AG09319 (cell line): ENCODE measurements at regions not wholly inside any gene's neighbourhood (a gene's known extent, or its start where the extent isn't known, plus 50 kb on each side); places are given as distances from the start of the nearest gene placed in this dataset.

Source experiments
- DNase-seq: peaks from one replicate; pipeline ENCODE4 v3.0.0-alpha.2; 2010; ENCODE audit warnings: low read depth; ENCODE audit errors: extremely low read depth
- TF ChIP-seq, protein P1 (sequence below): IDR thresholded peaks from 2 replicates; pipeline ENCODE4 v1.5.1; 2011; ENCODE audit warnings: low read depth, mild to moderate bottlenecking, inconsistent platforms, low read length, moderate library complexity

DNA sequence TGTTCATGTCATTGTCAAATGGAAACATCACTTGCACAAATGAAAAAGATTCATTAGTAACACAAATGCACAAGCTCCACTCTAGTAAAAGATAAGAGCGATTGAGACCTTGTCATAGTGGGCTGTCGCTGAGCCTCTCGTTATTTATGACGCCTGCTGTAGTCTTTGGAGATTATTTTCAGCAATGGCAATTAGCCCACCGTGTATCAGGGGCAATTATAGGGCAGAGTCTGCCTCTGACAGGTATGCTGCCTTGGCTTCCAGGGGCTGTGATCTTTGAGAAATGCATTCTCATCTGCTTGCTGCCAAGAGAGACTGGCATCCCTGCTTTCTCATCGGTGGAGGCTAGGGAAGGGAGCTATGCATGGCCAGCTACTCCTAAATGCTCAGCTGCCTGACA, 426.8 kb upstream of the CLINT1 start:
- no peak for DNase-seq
- TF ChIP-seq, protein P1, sequence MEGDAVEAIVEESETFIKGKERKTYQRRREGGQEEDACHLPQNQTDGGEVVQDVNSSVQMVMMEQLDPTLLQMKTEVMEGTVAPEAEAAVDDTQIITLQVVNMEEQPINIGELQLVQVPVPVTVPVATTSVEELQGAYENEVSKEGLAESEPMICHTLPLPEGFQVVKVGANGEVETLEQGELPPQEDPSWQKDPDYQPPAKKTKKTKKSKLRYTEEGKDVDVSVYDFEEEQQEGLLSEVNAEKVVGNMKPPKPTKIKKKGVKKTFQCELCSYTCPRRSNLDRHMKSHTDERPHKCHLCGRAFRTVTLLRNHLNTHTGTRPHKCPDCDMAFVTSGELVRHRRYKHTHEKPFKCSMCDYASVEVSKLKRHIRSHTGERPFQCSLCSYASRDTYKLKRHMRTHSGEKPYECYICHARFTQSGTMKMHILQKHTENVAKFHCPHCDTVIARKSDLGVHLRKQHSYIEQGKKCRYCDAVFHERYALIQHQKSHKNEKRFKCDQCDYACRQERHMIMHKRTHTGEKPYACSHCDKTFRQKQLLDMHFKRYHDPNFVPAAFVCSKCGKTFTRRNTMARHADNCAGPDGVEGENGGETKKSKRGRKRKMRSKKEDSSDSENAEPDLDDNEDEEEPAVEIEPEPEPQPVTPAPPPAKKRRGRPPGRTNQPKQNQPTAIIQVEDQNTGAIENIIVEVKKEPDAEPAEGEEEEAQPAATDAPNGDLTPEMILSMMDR: no peak

- no peak for DNase-seq
- TF ChIP-seq, protein P1: no peak
Measured at GRCh38 chr5:158284242-158284641, 425.3 kb upstream of the CLINT1 start.

DNA sequence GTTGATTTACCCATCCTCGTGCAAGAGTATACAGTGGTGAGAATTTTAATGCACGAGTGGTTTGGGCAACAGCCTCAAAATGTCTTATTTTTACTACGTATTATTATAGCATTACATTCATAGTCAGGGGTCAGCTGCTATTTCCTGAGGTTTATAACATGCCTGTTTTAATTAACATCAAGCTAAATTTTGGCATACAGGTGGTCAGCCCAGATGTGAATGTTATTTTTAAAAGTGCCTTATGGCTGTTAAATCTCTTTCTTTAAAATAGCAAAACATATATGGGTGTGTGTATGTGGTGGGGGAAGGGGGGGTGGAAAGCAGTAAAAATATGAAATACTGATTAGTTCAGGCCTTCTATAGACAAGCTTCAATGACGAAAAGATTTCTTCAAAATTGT, 424.5 kb upstream of the CLINT1 start:
- TF ChIP-seq, protein P1: no peak
- DNase-seq: peak; percentile 25

DNA sequence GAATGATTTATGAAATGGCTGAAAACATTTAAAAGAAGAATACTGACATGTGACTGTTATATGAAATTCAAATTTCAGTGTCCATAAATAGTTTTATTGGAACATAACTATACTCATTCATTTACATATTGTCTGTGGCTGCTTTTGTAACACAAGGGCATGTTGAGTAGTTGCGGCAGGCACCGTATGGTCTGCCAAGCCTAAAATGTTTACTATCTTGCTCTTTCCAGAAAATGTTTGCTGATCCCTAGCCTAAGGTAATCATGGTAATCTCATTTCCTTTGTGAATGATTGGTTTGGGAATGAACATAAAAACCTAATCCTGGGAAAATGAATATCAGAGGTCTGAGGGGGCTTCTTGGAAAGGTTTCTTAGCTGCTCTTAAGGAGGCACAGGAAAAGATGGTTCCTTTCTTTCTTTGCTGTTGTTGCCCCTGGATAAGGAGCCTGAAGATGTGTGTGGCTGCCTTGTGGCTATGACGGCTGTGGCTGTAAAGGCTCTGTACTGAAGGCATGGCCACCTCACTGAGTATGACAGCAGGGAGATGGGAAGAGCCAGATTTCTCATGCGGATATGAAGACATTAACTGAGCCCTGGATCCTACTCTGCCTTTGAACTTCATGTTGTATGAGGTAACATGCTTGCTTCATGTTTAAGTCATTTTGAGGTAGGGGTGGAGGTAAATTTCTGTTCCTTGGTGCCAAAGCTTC, 419.4 kb upstream of the CLINT1 start:
- no peak for DNase-seq
- TF ChIP-seq, protein P1: no peak

DNA sequence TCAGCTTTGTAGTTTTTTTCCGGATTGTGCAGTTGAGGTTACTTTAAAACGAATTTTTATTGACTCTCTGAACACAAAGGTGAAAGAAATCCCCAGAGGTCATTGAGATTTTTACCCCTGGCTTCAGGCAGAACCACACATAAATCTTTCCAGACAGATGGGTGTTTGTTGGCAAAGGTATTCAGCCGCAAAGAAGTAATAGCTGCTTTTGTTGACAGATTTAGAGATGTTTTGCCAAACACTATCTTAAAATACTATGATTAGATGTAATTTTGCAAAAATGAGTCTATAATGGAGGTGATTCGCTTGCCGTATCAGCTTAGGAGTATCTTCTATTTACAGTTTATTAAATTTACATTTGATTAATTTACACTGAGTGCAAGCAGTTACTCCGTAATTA, 418.3 kb upstream of the CLINT1 start:
- TF ChIP-seq, protein P1: no peak

GRCh38 chr5:158276692-158277091, 417.7 kb upstream of the CLINT1 start:
- no peak for DNase-seq
- TF ChIP-seq, protein P1: no peak

More for the DNA sequence above, 418.3 kb upstream of the CLINT1 start:
- no peak for DNase-seq

DNA sequence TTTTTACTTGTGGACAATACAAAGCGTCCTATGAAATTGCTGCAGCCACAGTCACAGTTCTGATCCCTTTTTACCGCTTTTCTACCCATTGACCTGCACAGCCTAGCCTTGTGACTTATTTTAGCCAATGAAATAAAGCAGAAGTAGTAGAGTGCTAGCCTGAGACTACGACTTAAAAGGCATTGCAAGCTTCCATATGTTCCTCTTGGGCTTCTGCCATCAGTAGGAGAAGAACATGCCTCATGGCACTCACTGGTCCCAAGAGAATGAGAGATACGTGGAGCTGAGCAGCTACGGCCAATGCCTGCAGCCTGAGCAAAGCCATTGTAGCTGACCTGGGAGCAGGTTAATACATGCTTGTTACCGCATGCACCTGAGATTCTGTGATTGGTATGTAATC, 416.6 kb upstream of the CLINT1 start:
- TF ChIP-seq, protein P1: no peak
- no peak for DNase-seq
